ENCODE measurements at regions not wholly inside any gene's neighbourhood (a gene's known extent, or its start where the extent isn't known, plus 50 kb on each side); places are given as distances from the start of the nearest gene placed in this dataset.
"Not testable (repeated sequence)": the region's sequence is repeated elsewhere in the genome, so short reads cannot be mapped to it uniquely, and the experiment has no call there.

GRCh38 chr5:136738829-136739228 lies 373.5 kb upstream of the TRPC7 start:
- H3K4me1 ChIP-seq (ENCODE audit: control insufficient read depth, insufficient read depth, low read length), result no peaks in the 10 kb centered on the region
- peaks cover 13% of the 10 kb centered on the region for H3K36me3 Mint-ChIP-seq
- TF ChIP-seq CTCF (IDR thresholded peaks at IDR 0.05), result no peak
- DNase-seq (no peak), ATAC-seq (no peak)
- no peaks in the 10 kb centered on the region for H3K4me1 Mint-ChIP-seq
- H3K27ac Mint-ChIP-seq, result no peak overlapping the region
- H3K4me3 ChIP-seq (ENCODE audit: low read length), result no peak overlapping the region
- H3K27me3 Mint-ChIP-seq (ENCODE audit: low read depth in 2 of 2), result no peaks in the 10 kb centered on the region
- peaks cover 7% of the 10 kb centered on the region for H3K9me3 ChIP-seq (ENCODE audit: control insufficient read depth, insufficient read depth, low read length)
- no peak overlapping the region for H3K4me3 Mint-ChIP-seq
- no peaks in the 10 kb centered on the region for H3K27me3 ChIP-seq (ENCODE audit: control insufficient read depth, insufficient read depth, low read length)
- intact Hi-C loops (cut with micrococcal nuclease), result no loop called here
- 87% methylated on average over 2 of the region's 2 CpGs for WGBS (ENCODE audit: insufficient coverage)
- no peak overlapping the region for H3K27ac ChIP-seq (ENCODE audit: low read length)
- H3K9me3 Mint-ChIP-seq, result peaks cover 17 to 24% of the 10 kb centered on the region in 2 donors
- H3K36me3 ChIP-seq (ENCODE audit: control insufficient read depth, insufficient read depth, low read length), result no peaks in the 10 kb centered on the region

- intact Hi-C loops (cut with micrococcal nuclease), result no loop called here
- Histone ChIP-seq H3K27me3 (ENCODE audit: control insufficient read depth, insufficient read depth, low read length) (no peaks in the 10 kb centered on the region), H3K4me3 (ENCODE audit: low read length) (no peak overlapping the region), H3K36me3 (ENCODE audit: control insufficient read depth, insufficient read depth, low read length) (no peaks in the 10 kb centered on the region), H3K27ac (ENCODE audit: low read length) (no peak overlapping the region), H3K4me1 (ENCODE audit: control insufficient read depth, insufficient read depth, low read length) (no peaks in the 10 kb centered on the region), H3K9me3 (ENCODE audit: control insufficient read depth, insufficient read depth, low read length) (no peaks in the 10 kb centered on the region)
- DNase-seq (no peak), ATAC-seq (no peak)
- H3K4me3 Mint-ChIP-seq, result no peak overlapping the region
- TF ChIP-seq CTCF (IDR thresholded peaks at IDR 0.05), result no peak
- H3K9me3 Mint-ChIP-seq, result peaks cover 15 to 16% of the 10 kb centered on the region in 2 donors
- no peaks in the 10 kb centered on the region for H3K27me3 Mint-ChIP-seq (ENCODE audit: low read depth in 2 of 2)
- no peaks in the 10 kb centered on the region for H3K4me1 Mint-ChIP-seq
- H3K27ac Mint-ChIP-seq, result no peak overlapping the region
- peaks cover 11% of the 10 kb centered on the region for H3K36me3 Mint-ChIP-seq
- 66% methylated on average over 6 of the region's 6 CpGs for WGBS (ENCODE audit: insufficient coverage)
Observed at GRCh38 chr5:136736021-136736420, 370.7 kb upstream of the TRPC7 start.

- Mint-ChIP-seq H3K36me3 (peaks cover 12% of the 10 kb centered on the region), H3K9me3 (peaks cover 15 to 16% of the 10 kb centered on the region in 2 donors)
- H3K27ac Mint-ChIP-seq; ATAC-seq; H3K36me3 ChIP-seq (ENCODE audit: control insufficient read depth, insufficient read depth, low read length); H3K4me3 Mint-ChIP-seq; H3K4me1 Mint-ChIP-seq; DNase-seq; H3K27ac ChIP-seq (ENCODE audit: low read length); H3K27me3 ChIP-seq (ENCODE audit: control insufficient read depth, insufficient read depth, low read length); H3K4me1 ChIP-seq (ENCODE audit: control insufficient read depth, insufficient read depth, low read length); H3K9me3 ChIP-seq (ENCODE audit: control insufficient read depth, insufficient read depth, low read length); intact Hi-C loops (cut with micrococcal nuclease); H3K27me3 Mint-ChIP-seq (ENCODE audit: low read depth in 2 of 2); H3K4me3 ChIP-seq (ENCODE audit: low read length): not testable (repeated sequence)
- WGBS (ENCODE audit: insufficient coverage), result 57% methylated on average over 4 of the region's 4 CpGs
Observed at GRCh38 chr5:136735611-136736010, 370.3 kb upstream of the TRPC7 start.

GRCh38 chr5:136734628-136735027 lies 369.3 kb upstream of the TRPC7 start:
- Histone ChIP-seq H3K36me3 (ENCODE audit: control insufficient read depth, insufficient read depth, low read length) (no peaks in the 10 kb centered on the region), H3K4me1 (ENCODE audit: control insufficient read depth, insufficient read depth, low read length) (no peaks in the 10 kb centered on the region), H3K9me3 (ENCODE audit: control insufficient read depth, insufficient read depth, low read length) (no peaks in the 10 kb centered on the region), H3K27ac (ENCODE audit: low read length) (no peak overlapping the region), H3K27me3 (ENCODE audit: control insufficient read depth, insufficient read depth, low read length) (no peaks in the 10 kb centered on the region), H3K4me3 (ENCODE audit: low read length) (no peak overlapping the region)
- H3K4me3 Mint-ChIP-seq, result no peak overlapping the region
- peaks cover 12% of the 10 kb centered on the region for H3K36me3 Mint-ChIP-seq
- no peak overlapping the region for H3K27ac Mint-ChIP-seq
- H3K9me3 Mint-ChIP-seq, result peaks cover 11 to 16% of the 10 kb centered on the region in 2 donors
- no peak for ATAC-seq
- WGBS (ENCODE audit: insufficient coverage), result 88% methylated on average over 1 of the region's 1 CpG
- intact Hi-C loops (cut with micrococcal nuclease), result no loop called here
- no peaks in the 10 kb centered on the region for H3K27me3 Mint-ChIP-seq (ENCODE audit: low read depth in 2 of 2)
- no peak for DNase-seq
- TF ChIP-seq CTCF (IDR thresholded peaks at IDR 0.05), result no peak
- H3K4me1 Mint-ChIP-seq, result no peaks in the 10 kb centered on the region

All from natural killer cell (primary cell).